H9 (cell line): ENCODE measurements at regions not wholly inside any gene's neighbourhood (a gene's known extent, or its start where the extent isn't known, plus 50 kb on each side); places are given as distances from the start of the nearest gene placed in this dataset.

Experiments
- DNase-seq: peaks from one replicate; pipeline ENCODE4 v3.0.0-alpha.2; 2017
- H2AFZ ChIP-seq: one replicate; pipeline ENCODE4 v1.6.1; 2013; ENCODE audit warnings: mild to moderate bottlenecking, low read length, control low read depth, moderate library complexity
- H2AK5ac ChIP-seq: 2 replicates; pipeline ENCODE4 v1.6.1; 2013; ENCODE audit warnings: low read length, control low read depth, mixed read lengths; ENCODE audit not compliant: insufficient read length
- H2BK120ac ChIP-seq: one replicate; pipeline ENCODE4 v1.6.1; 2013; ENCODE audit warnings: low read depth, mild to moderate bottlenecking, low read length, control low read depth, inconsistent platforms; ENCODE audit not compliant: poor library complexity, severe bottlenecking
- H2BK12ac ChIP-seq: 2 replicates; pipeline ENCODE4 v1.6.1; 2013; ENCODE audit warnings: low read length, control low read depth, mixed read lengths, low read depth; ENCODE audit not compliant: insufficient read length
- H2BK15ac ChIP-seq: 2 replicates; pipeline ENCODE4 v1.6.1; 2013; ENCODE audit warnings: low read depth, low read length, control low read depth
- H2BK20ac ChIP-seq: one replicate; pipeline ENCODE4 v1.6.1; 2013; ENCODE audit warnings: low read depth, mild to moderate bottlenecking, low read length, control low read depth, inconsistent platforms; ENCODE audit not compliant: poor library complexity, severe bottlenecking
- H2BK5ac ChIP-seq: 2 replicates; pipeline ENCODE4 v1.6.1; 2013; ENCODE audit warnings: low read length, control low read depth, mixed read lengths; ENCODE audit not compliant: insufficient read length
- H3K14ac ChIP-seq: 2 replicates; pipeline ENCODE4 v1.6.1; 2013; ENCODE audit warnings: low read length, control low read depth; ENCODE audit not compliant: insufficient read depth
- H3K18ac ChIP-seq: 2 replicates; pipeline ENCODE4 v1.6.1; 2013; ENCODE audit warnings: low read depth, mild to moderate bottlenecking, mixed read lengths, low read length, control low read depth; ENCODE audit not compliant: insufficient read length
- H3K23ac ChIP-seq: 2 replicates; pipeline ENCODE4 v1.6.1; 2013; ENCODE audit warnings: low read length, control low read depth, mixed read lengths, low read depth; ENCODE audit not compliant: insufficient read length
- H3K23me2 ChIP-seq: 2 replicates; pipeline ENCODE4 v1.6.1; 2013; ENCODE audit warnings: low read depth, mild to moderate bottlenecking, mixed read lengths, low read length, control low read depth; ENCODE audit not compliant: insufficient read length, poor library complexity, severe bottlenecking
- H3K27ac ChIP-seq: 2 replicates; pipeline ENCODE4 v1.5.1; 2013; ENCODE audit warnings: low read length, control low read depth, mixed read lengths, low read depth; ENCODE audit not compliant: insufficient read length
- H3K27me3 ChIP-seq: 2 replicates; pipeline ENCODE4 v1.6.1; 2013; ENCODE audit warnings: low read length, control low read depth, inconsistent platforms; ENCODE audit not compliant: insufficient read depth
- H3K4ac ChIP-seq: 2 replicates; pipeline ENCODE4 v1.6.1; 2013; ENCODE audit warnings: low read depth, mild to moderate bottlenecking, control low read depth, inconsistent platforms, low read length, moderate library complexity
- H3K4me1 ChIP-seq: 2 replicates; pipeline ENCODE4 v1.6.1; 2013; ENCODE audit warnings: low read length, control low read depth, inconsistent platforms; ENCODE audit not compliant: insufficient read depth
- H3K4me2 ChIP-seq: 2 replicates; pipeline ENCODE4 v1.6.1; 2013; ENCODE audit warnings: low read length, control low read depth, mixed read lengths; ENCODE audit not compliant: insufficient read length, insufficient read depth
- H3K56ac ChIP-seq: 2 replicates; pipeline ENCODE4 v1.6.1; 2013; ENCODE audit warnings: low read depth, mild to moderate bottlenecking, mixed read lengths, low read length, control low read depth; ENCODE audit not compliant: insufficient read length
- H3K79me1 ChIP-seq: 2 replicates; pipeline ENCODE4 v1.6.1; 2013; ENCODE audit warnings: low read depth, mild to moderate bottlenecking, moderate library complexity, low read length, control low read depth, inconsistent platforms; ENCODE audit not compliant: insufficient read depth, poor library complexity, severe bottlenecking
- H3K79me2 ChIP-seq: 2 replicates; pipeline ENCODE4 v1.6.1; 2013; ENCODE audit warnings: low read length, control low read depth, inconsistent platforms; ENCODE audit not compliant: insufficient read depth
- H3K9ac ChIP-seq: 2 replicates; pipeline ENCODE4 v1.6.1; 2013; ENCODE audit warnings: low read length, control low read depth, mixed read lengths; ENCODE audit not compliant: insufficient read length; ENCODE audit errors: extremely low read depth
- H3K9me3 ChIP-seq: one replicate; pipeline ENCODE4 v1.6.1; 2013; ENCODE audit warnings: low read depth, low read length, inconsistent platforms; ENCODE audit not compliant: control insufficient read depth
- H3T11ph ChIP-seq: one replicate; pipeline ENCODE4 v1.6.1; 2013; ENCODE audit warnings: mild to moderate bottlenecking, low read length, control low read depth, inconsistent platforms
- H4K20me1 ChIP-seq: one replicate; pipeline ENCODE4 v1.6.1; 2013; ENCODE audit not compliant: control insufficient read depth, insufficient read length, insufficient read depth
- H4K5ac ChIP-seq: 2 replicates; pipeline ENCODE4 v1.6.1; 2013; ENCODE audit warnings: low read depth, mild to moderate bottlenecking, mixed read lengths, low read length, control low read depth; ENCODE audit not compliant: insufficient read length
- H4K8ac ChIP-seq: replicated peaks from 2 replicates; pipeline ENCODE4 v1.6.1; 2013; ENCODE audit warnings: low read length, control low read depth, mixed read lengths, low read depth; ENCODE audit not compliant: insufficient read length
- H4K91ac ChIP-seq: 2 replicates; pipeline ENCODE4 v1.6.1; 2013; ENCODE audit warnings: low read depth, mild to moderate bottlenecking, moderate library complexity, mixed read lengths, low read length, control low read depth; ENCODE audit not compliant: insufficient read length
- H3K27ac Mint-ChIP-seq, 3 experiments: 2 replicates in 2 of 3; 3 replicates in 1 of 3; pipeline ENCODE4 v1.8.0; 2020 to 2021; ENCODE audit warnings: mixed read lengths in 3 of 3, mild to moderate bottlenecking in 1 of 3, moderate library complexity in 1 of 3
- H3K27me3 Mint-ChIP-seq: 2 replicates; pipeline ENCODE4 v1.8.0; 2021; ENCODE audit warnings: low read depth, mild to moderate bottlenecking, moderate library complexity, mixed read lengths
- H3K36me3 Mint-ChIP-seq, 3 experiments: 2 replicates in 2 of 3; 3 replicates in 1 of 3; pipeline ENCODE4 v1.8.0; 2020 to 2021; ENCODE audit warnings: low read depth in 3 of 3, mixed read lengths in 3 of 3; ENCODE audit not compliant: insufficient read depth in 1 of 3
- H3K4me1 Mint-ChIP-seq, 2 experiments: 2 replicates each; pipeline ENCODE4 v1.8.0; 2020; ENCODE audit warnings: mixed read lengths in 2 of 2
- H3K4me3 Mint-ChIP-seq, 2 experiments: 2 replicates in 1 of 2; 3 replicates in 1 of 2; pipeline ENCODE4 v1.8.0; 2020 to 2021; ENCODE audit warnings: mild to moderate bottlenecking in 2 of 2, mixed read lengths in 2 of 2, moderate library complexity in 1 of 2
- H3K9me3 Mint-ChIP-seq, 2 experiments: 2 replicates in 1 of 2; 3 replicates in 1 of 2; pipeline ENCODE4 v1.8.0; 2020; ENCODE audit warnings: mild to moderate bottlenecking in 2 of 2, mixed read lengths in 2 of 2, moderate library complexity in 1 of 2
- WGBS: extraction: QIAGEN DNeasy Blood & Tissue Kit; methylation state at CpG from one replicate; pipeline ENCODE4 v1.1.7; 2013; ENCODE audit warnings: missing lambda C conversion rate, low lambda C conversion rate, mixed read lengths; ENCODE audit not compliant: insufficient read length; ENCODE audit errors: extremely low coverage; 5-methylcytosine and 5-hydroxymethylcytosine counted together
- TF ChIP-seq, protein P1 (sequence below): fragments of 200-600 bp; sonication (generic); conservative IDR thresholded peaks from 3 replicates; pipeline ENCODE4 v1.8.0; 2021; ENCODE audit warnings: antibody characterized with exemption, mild to moderate bottlenecking

DNA sequence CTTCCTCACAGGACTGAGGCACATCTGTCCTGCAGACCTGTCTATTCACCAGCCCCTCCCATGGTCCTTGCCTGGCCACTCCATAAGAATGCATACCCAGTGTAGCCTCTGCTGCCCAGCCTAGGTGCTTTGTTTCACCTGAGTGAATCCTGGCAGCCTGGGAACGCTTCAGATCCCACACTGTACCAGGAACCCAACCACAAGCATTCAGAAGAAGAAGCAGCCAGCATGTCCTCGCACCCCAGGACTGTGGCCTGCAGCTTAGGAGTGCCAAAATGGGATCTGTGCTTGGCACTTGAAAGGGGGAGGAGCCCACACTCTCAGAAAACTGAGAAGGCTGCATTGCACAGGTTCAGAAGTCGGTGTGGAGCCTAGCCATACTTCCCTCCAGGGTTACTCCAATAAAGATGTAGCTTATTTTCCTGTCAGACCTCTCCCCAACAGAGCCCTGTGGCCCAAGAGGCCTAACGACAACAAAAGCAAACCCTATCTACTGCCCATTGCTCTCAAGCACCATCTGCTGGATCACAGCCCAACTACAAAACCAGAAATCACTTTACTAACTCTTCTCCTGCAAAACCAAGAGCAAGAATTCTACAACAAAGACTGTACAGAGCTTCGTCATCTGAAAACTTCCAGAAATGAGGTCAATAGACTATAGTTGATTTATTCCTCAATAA is 923.1 kb upstream of the NEGR1 start:
- Histone ChIP-seq H3K56ac (no peak overlapping the region), H4K5ac (no peak overlapping the region), H3T11ph (no peak overlapping the region), H3K27me3 (no peaks in the 10 kb centered on the region), H3K4ac (no peak overlapping the region), H3K4me1 (no peaks in the 10 kb centered on the region; the same call in 1 of the 2 replicates), H2BK12ac (no peak overlapping the region), H3K14ac (no peak overlapping the region), H2BK15ac (no peak overlapping the region), H3K79me1 (no peaks in the 10 kb centered on the region), H2BK5ac (no peak overlapping the region), H3K4me2 (no peak overlapping the region), H2AK5ac (no peak overlapping the region), H4K20me1 (no peaks in the 10 kb centered on the region), H3K18ac (no peak overlapping the region), H3K79me2 (no peaks in the 10 kb centered on the region), H2BK120ac (no peak overlapping the region), H2BK20ac (no peak overlapping the region), H3K9me3 (no peaks in the 10 kb centered on the region), H3K9ac (no peak overlapping the region), H3K23ac (no peak overlapping the region), H4K91ac (no peak overlapping the region), H4K8ac (no peak overlapping the region), H2AFZ (no peak overlapping the region), H3K23me2 (no peaks in the 10 kb centered on the region), H3K27ac (no peak overlapping the region)
- WGBS, result no CpG with 5 or more reads among the region's 5 CpGs
- H3K27me3 Mint-ChIP-seq, result no peaks in the 10 kb centered on the region
- no peak overlapping the region for H3K27ac Mint-ChIP-seq
- H3K9me3 Mint-ChIP-seq, result peaks cover 2 to 5% of the 10 kb centered on the region in 2 experiments; a peak in 2 of 5 replicates
- no peak overlapping the region for H3K4me3 Mint-ChIP-seq
- H3K36me3 Mint-ChIP-seq, result no peaks in the 10 kb centered on the region
- TF ChIP-seq, protein P1, sequence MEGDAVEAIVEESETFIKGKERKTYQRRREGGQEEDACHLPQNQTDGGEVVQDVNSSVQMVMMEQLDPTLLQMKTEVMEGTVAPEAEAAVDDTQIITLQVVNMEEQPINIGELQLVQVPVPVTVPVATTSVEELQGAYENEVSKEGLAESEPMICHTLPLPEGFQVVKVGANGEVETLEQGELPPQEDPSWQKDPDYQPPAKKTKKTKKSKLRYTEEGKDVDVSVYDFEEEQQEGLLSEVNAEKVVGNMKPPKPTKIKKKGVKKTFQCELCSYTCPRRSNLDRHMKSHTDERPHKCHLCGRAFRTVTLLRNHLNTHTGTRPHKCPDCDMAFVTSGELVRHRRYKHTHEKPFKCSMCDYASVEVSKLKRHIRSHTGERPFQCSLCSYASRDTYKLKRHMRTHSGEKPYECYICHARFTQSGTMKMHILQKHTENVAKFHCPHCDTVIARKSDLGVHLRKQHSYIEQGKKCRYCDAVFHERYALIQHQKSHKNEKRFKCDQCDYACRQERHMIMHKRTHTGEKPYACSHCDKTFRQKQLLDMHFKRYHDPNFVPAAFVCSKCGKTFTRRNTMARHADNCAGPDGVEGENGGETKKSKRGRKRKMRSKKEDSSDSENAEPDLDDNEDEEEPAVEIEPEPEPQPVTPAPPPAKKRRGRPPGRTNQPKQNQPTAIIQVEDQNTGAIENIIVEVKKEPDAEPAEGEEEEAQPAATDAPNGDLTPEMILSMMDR, result peak; percentile 67
- H3K4me1 Mint-ChIP-seq, result peaks cover 5 to 9% of the 10 kb centered on the region in 2 experiments; a peak in 3 of 4 replicates
- peak; percentile 41 for DNase-seq
